Trophoblast cell (in vitro differentiated cells and primary cell): ENCODE measurements at regions not wholly inside any gene's neighbourhood (a gene's known extent, or its start where the extent isn't known, plus 50 kb on each side); places are given as distances from the start of the nearest gene placed in this dataset.
"Not testable (repeated sequence)": the region's sequence is repeated elsewhere in the genome, so short reads cannot be mapped to it uniquely, and the experiment has no call there.

Experiments
- DNase-seq, 2 donors: peaks; one replicate each; pipeline ENCODE4 v3.0.0-alpha.2; 2016
- H2AFZ ChIP-seq: 2 replicates; pipeline ENCODE4 v1.6.1; 2013; ENCODE audit warnings: low read length, moderate library complexity, mild to moderate bottlenecking; ENCODE audit not compliant: insufficient read depth, poor library complexity
- H2AK5ac ChIP-seq: 2 replicates; pipeline ENCODE4 v1.6.1; 2013; ENCODE audit warnings: mild to moderate bottlenecking, low read length
- H2BK120ac ChIP-seq: 2 replicates; pipeline ENCODE4 v1.6.1; 2013; ENCODE audit warnings: low read length, mild to moderate bottlenecking, moderate library complexity; ENCODE audit not compliant: insufficient read depth, poor library complexity
- H2BK12ac ChIP-seq: 2 replicates; pipeline ENCODE4 v1.6.1; 2013; ENCODE audit warnings: mild to moderate bottlenecking, low read length, moderate library complexity
- H2BK5ac ChIP-seq: 2 replicates; pipeline ENCODE4 v1.6.1; 2013; ENCODE audit warnings: low read length, low read depth, moderate library complexity, mild to moderate bottlenecking; ENCODE audit not compliant: poor library complexity
- H3K14ac ChIP-seq: 2 replicates; pipeline ENCODE4 v1.6.1; 2013; ENCODE audit warnings: mild to moderate bottlenecking, low read length
- H3K18ac ChIP-seq: 2 replicates; pipeline ENCODE4 v1.6.1; 2013; ENCODE audit warnings: mild to moderate bottlenecking, low read length
- H3K23ac ChIP-seq: 2 replicates; pipeline ENCODE4 v1.6.1; 2013; ENCODE audit warnings: low read length
- H3K27ac ChIP-seq: 2 replicates; pipeline ENCODE4 v1.5.1; 2013; ENCODE audit warnings: low read depth, mild to moderate bottlenecking, inconsistent platforms, low read length, moderate library complexity
- H3K27me3 ChIP-seq: 2 replicates; pipeline ENCODE4 v1.6.1; 2013; ENCODE audit warnings: inconsistent platforms, mild to moderate bottlenecking, low read length, moderate library complexity; ENCODE audit not compliant: insufficient read depth
- H3K36me3 ChIP-seq, 2 experiments: 1 replicate in 1 of 2; 2 replicates in 1 of 2; pipeline ENCODE4 v1.6.1; 2013; ENCODE audit warnings: low read length in 2 of 2, mild to moderate bottlenecking in 2 of 2, moderate library complexity in 1 of 2; ENCODE audit not compliant: insufficient read depth in 2 of 2, control insufficient read depth in 1 of 2
- H3K4ac ChIP-seq: 2 replicates; pipeline ENCODE4 v1.6.1; 2013; ENCODE audit warnings: low read depth, mild to moderate bottlenecking, low read length, moderate library complexity
- H3K4me1 ChIP-seq, 2 experiments: 1 replicate in 1 of 2; 2 replicates in 1 of 2; pipeline ENCODE4 v1.6.1; 2013; ENCODE audit warnings: low read length in 2 of 2, mild to moderate bottlenecking in 2 of 2, moderate library complexity in 1 of 2; ENCODE audit not compliant: insufficient read depth in 2 of 2, control insufficient read depth in 1 of 2
- H3K4me2 ChIP-seq: 2 replicates; pipeline ENCODE4 v1.6.1; 2013; ENCODE audit warnings: inconsistent platforms, mild to moderate bottlenecking, low read length, moderate library complexity
- H3K4me3 ChIP-seq: 2 replicates; pipeline ENCODE4 v1.5.1; 2013; ENCODE audit warnings: mild to moderate bottlenecking, low read depth, low read length, inconsistent platforms
- H3K79me1 ChIP-seq: one replicate; pipeline ENCODE4 v1.6.1; 2013; ENCODE audit warnings: low read length
- H3K79me2 ChIP-seq: 2 replicates; pipeline ENCODE4 v1.6.1; 2013; ENCODE audit warnings: low read length, mild to moderate bottlenecking; ENCODE audit not compliant: control insufficient read depth, insufficient read depth, poor library complexity
- H3K9ac ChIP-seq: 2 replicates; pipeline ENCODE4 v1.6.1; 2013; ENCODE audit warnings: mild to moderate bottlenecking, low read length
- H3K9me3 ChIP-seq: 2 replicates; pipeline ENCODE4 v1.6.1; 2013; ENCODE audit warnings: low read depth, mild to moderate bottlenecking, control low read depth, inconsistent platforms, low read length; ENCODE audit not compliant: insufficient read depth
- H4K12ac ChIP-seq: 2 replicates; pipeline ENCODE4 v1.6.1; 2013; ENCODE audit warnings: low read depth, mild to moderate bottlenecking, low read length, moderate library complexity
- H4K8ac ChIP-seq: 2 replicates; pipeline ENCODE4 v1.6.1; 2013; ENCODE audit warnings: low read depth, mild to moderate bottlenecking, low read length, moderate library complexity
- H4K91ac ChIP-seq: one replicate; pipeline ENCODE4 v1.6.1; 2013; ENCODE audit warnings: low read depth, mild to moderate bottlenecking, low read length, moderate library complexity
- WGBS: extraction: QIAGEN DNeasy Blood & Tissue Kit; methylation state at CpG from one replicate; pipeline ENCODE4 v1.1.7; 2013; ENCODE audit warnings: missing lambda C conversion rate; ENCODE audit not compliant: insufficient read length, insufficient coverage; ENCODE audit errors: extremely low coverage; 5-methylcytosine and 5-hydroxymethylcytosine counted together

GRCh38 chrX:131869182-131869581 lies 153.9 kb upstream of the STK26 start:
- Histone ChIP-seq H4K8ac (no peak overlapping the region), H4K91ac (no peak overlapping the region), H4K12ac (no peak overlapping the region), H3K4me2 (no peak overlapping the region), H2AFZ (no peak overlapping the region), H2AK5ac (no peak overlapping the region), H3K9ac (no peak overlapping the region), H3K4ac (no peak overlapping the region), H3K79me2 (no peaks in the 10 kb centered on the region), H3K27ac (no peak overlapping the region), H3K4me3 (no peak overlapping the region), H3K18ac (no peak overlapping the region), H3K4me1 (no peaks in the 10 kb centered on the region), H2BK5ac (no peak overlapping the region), H3K27me3 (no peaks in the 10 kb centered on the region), H3K9me3 (no peaks in the 10 kb centered on the region), H3K14ac (no peak overlapping the region), H3K79me1 (no peaks in the 10 kb centered on the region), H3K23ac (no peak overlapping the region), H3K36me3 (no peaks in the 10 kb centered on the region), H2BK12ac (no peak overlapping the region), H2BK120ac (no peak overlapping the region)
- DNase-seq, result no peak

DNA sequence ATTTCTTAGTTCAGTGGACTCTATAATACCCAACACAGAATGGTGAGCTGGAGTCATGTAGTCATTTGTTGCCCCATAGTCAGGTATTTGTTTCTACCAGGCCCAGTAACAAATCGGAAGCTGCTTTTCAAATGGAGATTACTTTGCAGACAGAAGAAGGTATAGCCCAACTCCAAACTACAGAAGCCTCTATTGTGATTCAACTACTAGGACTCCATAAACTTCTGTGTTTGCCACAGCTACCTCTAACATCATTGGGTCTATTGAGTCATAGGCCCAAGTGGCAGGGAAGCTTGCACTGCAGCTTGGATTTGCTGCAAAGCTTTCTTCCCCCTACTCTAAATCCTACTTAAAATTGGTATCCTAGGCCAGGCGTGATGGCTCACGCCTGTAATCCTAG lies 148.8 kb upstream of the STK26 start:
- Histone ChIP-seq H3K4me2 (no peak overlapping the region), H3K9ac (no peak overlapping the region), H3K79me1 (no peaks in the 10 kb centered on the region), H3K4me1 (no peaks in the 10 kb centered on the region), H3K27me3 (no peaks in the 10 kb centered on the region), H4K12ac (no peak overlapping the region), H2BK12ac (no peak overlapping the region), H3K79me2 (no peaks in the 10 kb centered on the region), H3K27ac (no peak overlapping the region), H3K4ac (no peak overlapping the region), H2AK5ac (no peak overlapping the region), H3K18ac (no peak overlapping the region), H3K4me3 (no peak overlapping the region), H2AFZ (no peak overlapping the region), H2BK120ac (no peak overlapping the region), H4K91ac (no peak overlapping the region), H4K8ac (no peak overlapping the region), H3K14ac (no peak overlapping the region), H3K36me3 (no peaks in the 10 kb centered on the region), H3K9me3 (no peaks in the 10 kb centered on the region), H2BK5ac (no peak overlapping the region), H3K23ac (no peak overlapping the region)
- WGBS, result no CpG with 5 or more reads among the region's 3 CpGs
- DNase-seq, result peak in 1 of 2 donors; percentile 2

GRCh38 chrX:131875827-131876226 lies 147.3 kb upstream of the STK26 start:
- H3K4me3 ChIP-seq, H3K4me1 ChIP-seq, H4K12ac ChIP-seq, H2AFZ ChIP-seq, H3K79me2 ChIP-seq, H3K36me3 ChIP-seq, H3K79me1 ChIP-seq, H3K9me3 ChIP-seq, H3K18ac ChIP-seq, H4K91ac ChIP-seq, H3K4ac ChIP-seq, H3K4me2 ChIP-seq, H2BK120ac ChIP-seq, H3K27ac ChIP-seq, H2AK5ac ChIP-seq, H3K23ac ChIP-seq, H3K9ac ChIP-seq, DNase-seq, H2BK5ac ChIP-seq, H4K8ac ChIP-seq, H2BK12ac ChIP-seq, H3K27me3 ChIP-seq, H3K14ac ChIP-seq: not testable (repeated sequence)
- no CpG with 5 or more reads among the region's 1 CpG for WGBS

DNA sequence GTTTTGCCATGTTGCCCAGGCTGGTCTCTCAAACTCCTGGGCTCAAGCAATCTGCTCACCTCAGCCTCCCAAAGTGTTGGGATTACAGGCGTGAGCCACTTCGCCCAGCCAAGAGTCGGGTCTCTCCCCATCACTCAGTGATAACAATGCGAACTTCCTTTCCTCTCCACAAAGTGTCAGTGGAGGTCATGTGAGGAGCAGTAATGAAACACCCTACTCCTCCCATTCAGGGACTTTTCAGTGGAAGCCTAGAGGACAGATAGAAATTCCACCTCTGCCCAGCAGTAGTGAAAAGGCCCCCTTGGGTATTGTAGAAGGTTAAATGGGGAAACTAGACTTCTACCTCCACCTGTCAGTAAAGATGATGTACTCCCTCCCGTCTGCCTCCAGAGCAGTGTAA lies 141.9 kb upstream of the STK26 start:
- Histone ChIP-seq H3K18ac (no peak overlapping the region), H3K79me2 (no peaks in the 10 kb centered on the region), H3K4ac (no peak overlapping the region), H4K12ac (no peak overlapping the region), H2BK5ac (no peak overlapping the region), H2AK5ac (no peak overlapping the region), H3K27ac (no peak overlapping the region), H3K14ac (no peak overlapping the region), H2BK120ac (no peak overlapping the region), H3K79me1 (no peaks in the 10 kb centered on the region), H2AFZ (no peak overlapping the region), H3K36me3 (no peaks in the 10 kb centered on the region), H3K4me2 (no peak overlapping the region), H3K4me1 (no peaks in the 10 kb centered on the region), H4K8ac (no peak overlapping the region), H2BK12ac (no peak overlapping the region), H3K23ac (no peak overlapping the region), H3K9ac (no peak overlapping the region), H3K9me3 (no peaks in the 10 kb centered on the region), H3K27me3 (no peaks in the 10 kb centered on the region), H3K4me3 (no peak overlapping the region), H4K91ac (no peak overlapping the region)
- DNase-seq, result no peak
- no CpG with 5 or more reads among the region's 5 CpGs for WGBS

DNA sequence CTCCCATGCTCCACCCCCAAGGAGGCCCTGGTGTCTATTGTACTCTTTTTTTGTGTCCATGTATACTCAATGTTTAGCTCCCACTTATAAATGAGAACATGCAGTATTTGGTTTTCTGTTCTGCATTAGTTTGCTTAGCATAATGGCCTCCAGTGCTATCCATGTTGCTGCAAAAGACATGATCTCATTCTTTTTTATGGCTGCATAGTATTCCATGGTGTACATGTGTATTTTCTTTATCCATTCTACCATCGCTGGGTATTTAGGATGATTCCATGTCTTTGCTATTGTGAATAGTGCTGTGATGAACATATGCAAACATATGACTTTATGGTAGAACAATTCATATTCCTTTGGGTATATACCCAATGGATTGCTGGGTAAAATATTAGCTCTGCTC lies 138.1 kb upstream of the STK26 start:
- H3K23ac ChIP-seq, H4K91ac ChIP-seq, H2BK120ac ChIP-seq, DNase-seq, H2AFZ ChIP-seq, H3K9me3 ChIP-seq, H3K36me3 ChIP-seq, H4K8ac ChIP-seq, H4K12ac ChIP-seq, H3K9ac ChIP-seq, H3K14ac ChIP-seq, H2BK5ac ChIP-seq, H3K79me1 ChIP-seq, H3K4ac ChIP-seq, H3K4me3 ChIP-seq, H3K4me2 ChIP-seq, H3K27ac ChIP-seq, H2AK5ac ChIP-seq, H3K27me3 ChIP-seq, H3K79me2 ChIP-seq, H2BK12ac ChIP-seq, H3K4me1 ChIP-seq, H3K18ac ChIP-seq: not testable (repeated sequence)
- WGBS, result no CpG with 5 or more reads among the region's 1 CpG
